HG03064 (cell line): ENCODE measurements at regions not wholly inside any gene's neighbourhood (a gene's known extent, or its start where the extent isn't known, plus 50 kb on each side); places are given as distances from the start of the nearest gene placed in this dataset.
"Not testable (repeated sequence)": the region's sequence is repeated elsewhere in the genome, so short reads cannot be mapped to it uniquely, and the experiment has no call there.

Source experiments
- ATAC-seq: cut with Tn5 transposase; IDR thresholded peaks from one replicate; pipeline ENCODE4 v1.9.1; 2021; ENCODE audit warnings: low read depth; ENCODE audit not compliant: unreplicated experiment

DNA sequence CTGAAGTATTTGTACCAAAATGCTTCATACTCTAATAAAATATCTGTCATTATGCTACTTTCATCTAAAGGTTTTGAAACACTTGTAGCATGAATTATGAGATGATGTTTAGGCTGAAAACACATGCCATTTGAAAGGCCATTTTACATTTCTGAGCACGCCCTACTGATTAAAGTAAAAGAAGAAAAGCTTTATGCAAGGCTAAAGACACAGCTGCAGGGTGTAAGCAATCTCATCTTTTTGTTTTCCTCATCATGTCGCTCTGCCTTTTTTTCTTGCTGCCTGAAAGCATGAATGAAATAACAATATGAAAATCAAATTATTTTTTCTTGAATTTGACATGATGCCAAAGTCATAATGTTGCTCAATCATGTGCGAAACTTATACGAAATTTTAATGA is 148.6 kb upstream of the ARG1 start:
- ATAC-seq, result no peak

DNA sequence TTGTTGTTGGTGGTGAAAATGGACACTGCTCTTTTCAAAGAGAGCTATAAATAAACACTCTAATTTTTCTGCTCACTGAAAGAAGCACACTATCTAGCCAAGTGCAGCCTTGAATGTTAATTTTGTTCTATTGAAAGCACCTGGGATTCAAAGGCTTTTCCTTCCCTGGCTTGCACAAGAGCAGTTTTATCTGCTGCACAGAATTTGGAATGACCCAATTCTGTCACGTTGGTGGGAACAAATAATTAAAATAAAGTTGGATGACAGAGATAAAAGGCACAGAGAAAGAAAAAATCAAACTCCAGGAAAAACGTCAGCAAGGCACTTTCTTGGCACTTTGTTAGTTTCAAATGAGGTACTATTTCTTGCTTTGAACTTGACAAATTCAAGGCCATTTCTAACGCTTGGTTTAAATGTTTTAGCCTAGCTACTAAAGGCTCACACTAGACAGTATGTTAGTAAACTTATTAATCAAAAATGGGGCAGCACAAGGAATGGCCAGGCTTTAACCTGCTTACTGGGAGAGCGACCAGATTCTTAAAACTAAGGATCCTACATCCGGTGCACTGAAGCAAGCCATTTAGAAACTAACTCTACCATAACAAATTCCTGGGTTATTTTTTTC is 145.5 kb upstream of the ARG1 start:
- ATAC-seq, result no peak

DNA sequence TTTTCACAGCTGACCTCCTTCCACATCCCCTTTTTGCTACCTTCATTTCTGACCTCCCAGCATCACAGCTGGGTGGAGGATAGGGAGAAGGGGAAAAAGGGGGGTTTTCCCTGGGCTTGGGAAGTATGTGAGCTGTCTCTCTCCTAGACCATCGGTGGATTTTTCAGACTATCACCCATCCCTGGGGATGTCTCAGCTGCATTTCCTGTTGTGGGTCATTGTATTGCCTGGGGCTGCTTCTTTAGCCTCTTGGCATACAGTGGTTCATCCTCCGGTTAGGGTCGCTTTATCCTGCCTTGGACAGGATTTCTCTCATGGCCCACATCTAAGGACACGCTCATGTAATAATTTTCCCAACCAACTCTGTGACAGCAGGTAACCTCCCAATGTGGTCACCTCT is 142.5 kb upstream of the ARG1 start:
- ATAC-seq, result no peak

DNA sequence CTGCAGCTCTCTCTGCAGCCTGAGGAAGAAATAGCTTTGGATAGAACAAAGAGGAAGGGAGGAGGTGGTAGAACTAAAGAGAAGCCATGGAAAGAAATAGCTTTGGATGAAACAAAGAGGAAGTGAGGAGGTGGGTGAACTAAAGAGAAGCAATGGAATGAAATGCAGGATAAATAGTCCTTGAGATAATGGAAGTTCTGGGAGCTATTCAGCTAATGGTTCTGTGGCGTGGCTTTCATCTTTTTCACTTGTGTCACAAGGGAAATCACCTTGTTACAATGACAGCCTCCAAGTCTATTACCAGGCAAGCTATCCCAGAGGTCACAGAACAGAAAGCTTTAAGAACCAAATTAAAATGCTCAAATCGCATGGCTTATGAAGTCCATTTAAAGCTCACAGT is 141.3 kb upstream of the ARG1 start:
- no peak for ATAC-seq

DNA sequence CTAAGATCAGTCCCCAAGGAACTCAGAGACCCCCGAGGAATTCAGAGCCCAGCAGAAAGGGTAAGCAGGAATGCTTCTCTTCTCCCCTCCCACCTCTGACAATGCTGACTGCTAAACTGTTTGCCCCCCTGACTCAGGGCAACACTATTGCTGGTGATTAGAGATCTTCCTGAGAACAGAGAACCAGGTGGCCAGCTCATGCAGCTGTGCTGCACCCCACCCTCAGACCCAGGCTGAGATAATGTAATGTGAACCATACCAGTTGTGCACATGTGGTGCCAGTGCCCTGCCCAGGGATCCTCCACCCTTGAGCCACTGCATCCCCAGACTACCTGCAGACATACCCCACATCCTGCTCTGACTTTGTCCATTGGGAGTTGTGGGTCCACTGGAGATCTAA is 139.1 kb upstream of the ARG1 start:
- no peak for ATAC-seq

DNA sequence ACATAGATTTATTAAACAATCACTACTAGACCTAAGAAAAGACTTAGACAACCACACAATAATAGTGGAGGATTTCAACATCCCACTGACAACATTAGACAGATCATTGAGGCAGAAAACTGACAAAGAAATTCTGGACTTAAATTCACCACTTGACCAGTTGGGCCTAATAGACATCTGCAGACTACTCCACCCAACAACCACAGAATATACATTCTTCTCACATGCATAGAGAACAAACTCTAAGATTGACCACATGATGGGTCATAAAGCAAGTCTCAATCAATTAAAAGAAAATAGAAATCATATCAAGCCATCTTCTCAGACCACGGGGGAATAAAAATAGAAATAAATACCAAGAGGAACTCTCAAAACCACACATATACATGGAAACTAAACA is 136.7 kb upstream of the ARG1 start:
- no peak for ATAC-seq

DNA sequence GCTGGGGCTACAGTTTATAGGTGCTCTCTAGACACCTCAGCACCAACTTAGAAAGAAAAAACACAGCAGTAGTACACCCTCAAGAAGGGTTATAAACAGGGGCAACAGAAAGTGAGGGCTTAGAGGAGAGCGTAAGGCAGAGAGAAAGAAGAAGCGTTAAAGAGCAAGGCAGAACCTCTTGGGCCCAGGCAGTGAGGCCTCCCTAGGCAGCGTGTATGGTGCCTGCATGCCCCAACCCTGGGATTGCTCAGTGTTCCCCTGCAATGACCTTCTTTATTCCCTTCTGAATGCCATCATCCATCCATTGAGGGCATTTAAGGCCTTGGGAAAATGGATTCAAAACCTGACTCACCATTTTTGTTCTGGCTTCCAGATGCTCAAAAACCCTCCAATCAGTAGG is 130.0 kb upstream of the ARG1 start:
- ATAC-seq, result no peak

DNA sequence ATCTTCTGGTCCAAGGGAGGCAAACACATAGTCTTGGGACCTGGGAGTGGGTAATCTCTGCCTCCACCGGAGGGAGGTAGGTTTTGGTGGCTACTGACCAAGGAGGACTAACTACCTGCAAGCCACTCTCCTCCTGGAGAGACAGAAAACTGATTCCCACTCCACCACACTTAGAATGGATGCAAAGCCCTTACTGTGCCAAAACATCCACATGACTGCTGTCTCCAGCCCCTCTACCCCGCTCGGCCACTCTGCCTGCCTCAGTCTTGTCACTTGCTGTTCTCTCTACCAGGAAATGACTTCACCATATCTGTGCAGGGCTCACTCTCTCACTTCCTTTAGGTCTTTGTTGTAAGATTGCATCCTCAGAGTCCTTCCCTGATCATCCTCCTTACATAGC is 129.5 kb upstream of the ARG1 start:
- no peak for ATAC-seq

DNA sequence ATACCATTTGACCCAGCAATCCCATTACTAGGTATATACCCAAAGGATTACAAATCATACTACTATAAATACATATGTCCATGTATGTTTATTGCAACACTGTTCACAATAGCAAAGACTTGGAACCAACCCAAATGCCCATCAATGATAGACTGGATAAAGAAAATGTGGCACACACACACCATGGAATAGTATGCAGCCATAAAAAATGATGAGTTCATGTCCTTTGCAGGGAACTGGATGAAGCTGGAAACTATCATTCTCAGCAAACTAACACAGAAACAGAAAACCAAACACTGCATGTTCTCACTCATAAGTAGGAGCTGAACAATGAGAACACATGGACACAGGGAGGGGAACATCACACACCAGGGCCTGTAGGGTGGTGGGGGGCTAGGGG is 127.7 kb upstream of the ARG1 start:
- ATAC-seq, result not testable (repeated sequence)

DNA sequence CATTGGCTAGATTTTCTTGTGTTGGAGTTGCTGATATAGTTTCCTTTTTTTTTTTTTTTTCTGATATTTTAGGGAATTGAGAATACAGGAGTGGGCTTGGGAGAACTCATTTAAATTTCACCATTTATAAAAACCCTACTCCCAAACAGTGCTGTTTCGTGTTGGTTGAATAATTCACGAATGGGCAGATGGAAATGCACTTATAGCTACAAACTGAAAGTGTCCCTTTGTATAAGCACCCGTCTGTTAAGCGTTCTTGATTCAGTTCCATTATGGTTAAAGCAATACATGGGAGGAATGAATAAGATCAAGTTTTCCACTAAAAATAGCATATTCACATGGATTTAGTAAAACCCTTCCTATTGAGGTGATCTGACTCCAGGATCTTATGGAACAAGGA is 122.2 kb upstream of the ARG1 start:
- no peak for ATAC-seq

DNA sequence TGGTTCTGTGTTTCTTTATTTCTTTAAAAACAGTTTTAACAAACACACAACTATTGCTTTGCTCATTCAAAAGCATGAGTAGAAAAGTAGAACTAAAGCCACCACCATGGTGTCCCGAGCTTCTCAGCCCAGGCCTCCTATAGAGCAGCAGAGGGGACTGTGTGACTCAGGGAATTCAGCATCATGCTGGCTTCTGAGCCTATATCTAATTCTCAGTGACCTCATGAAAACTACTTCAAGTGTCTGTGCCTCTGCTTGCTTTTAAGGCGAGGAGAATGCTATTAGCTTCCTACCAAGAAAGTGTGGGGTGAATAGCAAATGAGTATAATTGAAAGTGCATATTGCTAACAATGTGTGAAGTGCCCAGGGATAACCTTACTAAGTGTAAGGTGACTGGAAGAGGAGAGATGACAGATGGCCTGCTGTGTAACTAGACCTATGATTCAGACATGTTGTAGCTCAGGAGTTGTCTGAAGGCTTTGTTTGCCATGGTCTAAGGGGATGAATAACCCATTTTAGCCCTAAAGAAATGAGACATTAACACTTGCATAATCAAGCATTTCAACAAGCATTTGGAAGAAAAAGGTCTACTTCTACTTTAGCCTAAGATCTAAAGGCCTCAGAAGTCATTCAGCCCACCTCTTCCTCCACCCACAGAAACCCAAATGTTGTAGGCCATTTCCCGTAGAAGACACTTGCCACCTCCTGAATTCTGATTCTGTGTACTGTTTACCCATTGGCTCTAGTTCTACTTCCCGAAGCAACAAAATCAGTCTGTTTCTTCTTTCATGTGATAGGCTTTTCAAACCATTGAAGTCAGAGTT is 121.5 kb upstream of the ARG1 start:
- no peak for ATAC-seq

DNA sequence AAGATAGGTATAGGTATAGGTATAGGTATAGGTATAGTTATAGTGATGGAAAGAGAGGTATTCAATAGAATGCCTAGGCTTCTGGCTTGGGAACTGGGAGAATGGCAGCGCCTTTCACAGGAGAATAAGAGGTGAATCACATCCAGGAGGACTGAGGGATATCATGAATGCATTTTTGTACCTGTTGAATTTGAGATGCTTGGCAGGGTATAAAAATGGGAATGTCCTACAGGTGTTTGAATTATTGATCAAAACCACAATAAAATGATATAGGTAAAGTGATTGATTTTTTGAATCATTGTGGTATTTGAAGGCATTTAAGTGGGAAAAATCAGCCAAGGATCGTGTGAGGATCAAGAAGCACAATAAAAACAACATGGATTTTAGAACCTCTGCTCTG is 119.2 kb upstream of the ARG1 start:
- ATAC-seq, result no peak

DNA sequence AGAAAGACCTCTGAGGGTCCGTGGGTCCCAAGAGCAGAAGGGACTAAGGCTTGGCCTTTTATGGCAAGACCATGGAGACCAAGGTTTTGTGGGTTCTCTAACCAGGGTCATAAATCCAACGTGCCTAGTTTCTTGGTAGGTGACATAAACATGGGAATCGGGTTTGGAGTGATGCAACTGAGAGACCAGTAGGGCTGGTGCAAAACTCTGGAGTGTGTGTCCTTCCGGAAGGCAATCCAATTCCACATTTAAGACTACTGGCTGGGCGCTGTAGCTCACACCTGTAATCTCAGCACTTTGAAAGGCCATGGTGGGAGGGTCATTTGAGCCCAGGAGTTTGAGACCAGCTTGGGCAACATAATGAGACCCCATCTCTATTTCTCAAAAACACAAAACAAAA is 116.5 kb upstream of the ARG1 start:
- ATAC-seq, result no peak

DNA sequence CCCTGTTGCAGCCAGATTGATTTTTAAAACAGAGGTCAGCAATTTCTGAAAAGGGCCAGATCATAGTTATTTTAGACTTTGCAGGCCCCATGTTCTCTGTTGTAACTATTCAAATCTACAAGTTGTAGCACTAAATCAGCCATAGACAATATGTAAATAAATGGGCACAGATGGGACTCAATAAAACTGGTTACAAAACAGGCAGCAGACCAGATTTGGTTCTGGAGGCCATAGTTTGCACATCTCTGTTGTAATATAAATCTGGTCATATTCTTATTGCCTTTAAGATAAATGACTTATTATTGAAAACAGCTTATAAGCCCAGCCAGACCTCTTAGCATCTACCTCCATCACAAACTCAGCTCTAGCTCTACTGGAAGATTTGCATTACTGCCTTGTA is 114.0 kb upstream of the ARG1 start:
- ATAC-seq, result no peak

DNA sequence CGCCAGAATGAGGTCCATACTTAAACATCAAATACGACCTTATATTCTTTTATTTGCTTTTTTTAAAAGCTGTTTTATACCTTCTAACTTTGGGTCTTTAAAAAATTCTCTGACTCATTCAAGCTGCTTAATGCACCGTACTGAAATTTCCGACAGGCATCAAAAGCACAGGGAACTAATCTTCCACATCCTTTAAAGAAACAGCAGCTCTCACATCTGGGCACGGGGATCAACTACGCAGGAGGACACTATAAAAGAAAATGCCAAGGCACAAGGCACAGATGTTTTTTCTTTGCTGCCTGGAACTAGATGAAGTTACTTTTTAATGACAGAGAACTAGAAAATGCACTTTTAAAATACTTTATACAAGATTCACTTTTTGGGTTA is 112.4 kb upstream of the ARG1 start:
- ATAC-seq, result no peak

DNA sequence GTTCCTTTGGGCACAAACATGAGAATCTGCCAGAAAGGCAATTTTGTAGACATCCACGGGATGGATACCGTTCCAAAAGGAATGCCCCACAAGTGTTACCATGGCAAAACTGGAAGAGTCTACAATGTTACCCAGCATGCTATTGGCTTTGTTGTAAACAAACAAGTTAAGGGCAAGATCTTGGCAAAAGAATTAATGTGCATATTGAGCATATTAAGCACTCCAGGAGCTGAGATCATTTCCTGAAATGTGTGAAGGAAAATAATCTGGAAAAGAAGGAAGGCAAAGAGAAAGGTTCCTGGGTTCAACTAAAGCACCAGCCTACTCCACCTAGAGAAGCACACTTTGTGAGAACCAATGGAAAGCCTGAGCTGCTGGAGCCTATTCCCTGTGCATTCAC is 103.9 kb upstream of the ARG1 start:
- ATAC-seq, result no peak

DNA sequence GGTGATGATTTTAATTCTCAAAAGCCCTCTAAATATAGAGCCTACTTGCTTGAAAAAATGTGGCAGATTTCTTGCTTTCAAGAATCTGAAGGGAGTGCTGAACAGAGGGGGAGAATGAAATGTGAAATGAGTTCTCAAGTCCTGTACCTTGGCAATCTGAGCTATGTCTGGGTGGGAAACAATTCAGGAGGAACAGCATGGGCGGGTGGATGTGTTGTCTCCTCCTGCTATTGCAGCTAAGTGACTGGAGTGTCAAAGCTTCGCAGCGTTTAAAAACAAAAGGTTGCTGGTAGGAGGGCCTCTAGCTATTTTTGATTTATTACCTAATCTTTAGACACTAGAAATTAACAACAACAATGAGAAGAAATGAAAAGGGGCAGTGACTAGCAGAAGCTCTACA is 102.5 kb upstream of the ARG1 start:
- no peak for ATAC-seq

DNA sequence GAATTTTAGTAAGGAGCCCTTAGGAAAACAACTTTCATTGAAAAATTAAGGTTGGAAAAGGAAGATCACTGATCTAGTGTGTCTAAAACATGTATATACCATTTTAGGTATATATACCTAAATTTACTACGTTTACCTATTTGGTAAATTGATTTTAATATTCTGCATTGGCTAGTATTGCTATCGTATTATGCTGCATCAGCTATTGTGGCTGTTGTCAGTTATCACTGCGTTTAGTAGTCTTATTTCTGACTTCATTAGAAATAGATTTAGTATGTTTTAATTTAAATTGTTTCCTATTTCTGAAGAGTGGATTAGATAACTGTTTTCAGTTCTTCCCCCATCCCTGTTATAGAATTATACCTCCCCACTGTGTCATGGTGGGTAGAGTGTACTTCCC is 101.7 kb upstream of the ARG1 start:
- no peak for ATAC-seq

DNA sequence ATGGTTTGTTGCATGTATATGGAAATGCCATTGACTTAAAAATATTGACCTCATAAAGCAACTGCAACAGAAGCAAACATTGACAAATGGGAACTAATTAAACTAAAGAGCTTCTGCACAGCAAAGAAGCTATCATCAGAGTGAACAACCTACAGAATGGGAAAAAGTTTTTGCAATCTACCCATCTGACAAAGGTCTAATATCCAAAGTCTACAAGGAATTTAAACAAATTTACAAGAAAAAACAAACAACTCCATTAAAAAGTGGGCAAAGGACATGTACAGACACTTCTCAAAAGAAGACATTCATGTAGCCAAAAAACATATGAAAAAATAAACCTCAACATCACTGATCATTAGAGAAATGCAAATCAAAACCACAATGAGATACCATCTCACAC is 99.7 kb upstream of the ARG1 start:
- not testable (repeated sequence) for ATAC-seq

DNA sequence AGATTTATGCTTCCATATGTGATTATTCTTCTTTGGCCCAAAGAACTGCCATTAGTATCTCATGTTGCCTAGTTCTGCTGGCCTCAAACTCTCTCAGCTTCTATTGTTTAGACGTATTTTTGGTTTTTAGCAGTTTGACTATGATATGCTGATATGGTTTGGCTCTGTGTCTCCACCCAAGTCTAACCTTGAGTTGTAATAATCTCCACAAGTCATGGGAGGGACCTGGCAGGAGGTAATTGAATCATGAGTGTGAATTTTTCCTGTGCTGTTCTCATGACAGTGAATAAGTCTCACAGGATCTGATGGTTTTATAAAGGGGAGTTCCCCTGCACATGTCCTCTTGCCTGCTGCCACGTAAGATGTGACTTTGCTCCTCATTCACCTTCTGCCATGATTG is 96.7 kb upstream of the ARG1 start:
- ATAC-seq, result no peak

DNA sequence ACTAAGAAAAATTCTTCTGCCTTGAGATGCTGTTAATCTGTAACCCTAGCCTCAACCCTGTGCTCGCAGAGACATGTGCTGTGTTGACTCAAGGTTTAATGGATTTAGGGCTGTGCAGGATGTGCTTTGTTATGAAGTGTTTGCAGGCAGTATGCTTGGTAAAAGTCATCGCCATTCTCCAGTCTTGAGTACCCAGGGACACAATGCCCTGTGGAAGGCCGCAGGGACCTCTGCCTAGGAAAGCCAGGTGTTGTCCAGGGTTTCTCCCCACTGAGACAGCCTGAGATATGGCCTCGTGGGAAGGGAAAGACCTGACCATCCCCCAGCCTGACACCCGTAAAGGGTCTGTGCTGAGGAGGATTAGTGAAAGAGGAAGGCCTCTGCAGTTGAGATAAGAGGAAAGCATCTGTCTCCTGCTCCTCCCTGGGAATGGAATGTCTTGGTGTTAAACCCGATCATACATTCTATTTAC is 94.2 kb upstream of the ARG1 start:
- not testable (repeated sequence) for ATAC-seq

DNA sequence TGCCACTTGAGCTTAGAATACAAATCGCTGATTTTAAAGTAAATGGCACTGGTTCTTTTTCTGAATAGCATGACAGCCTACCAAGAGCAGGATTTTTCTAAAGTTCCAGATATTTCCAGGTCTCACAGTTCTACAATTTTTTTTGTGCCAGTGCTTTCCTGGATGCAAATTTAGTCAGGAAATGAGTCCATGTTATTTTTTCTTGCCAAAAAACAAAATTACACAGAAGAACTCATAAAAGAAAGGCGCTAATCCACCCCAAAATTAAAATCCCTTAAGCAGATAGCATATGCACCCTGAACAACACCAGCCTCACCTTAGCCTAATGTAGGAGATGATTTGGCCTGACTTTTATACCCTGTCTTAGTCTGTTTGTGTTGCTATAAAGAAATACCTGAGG is 86.4 kb upstream of the ARG1 start:
- no peak for ATAC-seq
